AG09309 (cell line): ENCODE measurements at regions not wholly inside any gene's neighbourhood (a gene's known extent, or its start where the extent isn't known, plus 50 kb on each side); places are given as distances from the start of the nearest gene placed in this dataset.

ENCODE experiments used
- DNase-seq: peaks from one replicate; pipeline ENCODE4 v3.0.0-alpha.2; 2010; ENCODE audit warnings: low read depth
- H3K4me3 ChIP-seq: 2 replicates; pipeline ENCODE4 v1.5.1; 2011; ENCODE audit warnings: mild to moderate bottlenecking, low read depth, low read length, moderate library complexity; ENCODE audit not compliant: control insufficient read depth
- CTCF ChIP-seq: IDR thresholded peaks from 2 replicates; pipeline ENCODE4 v1.5.1; 2011; ENCODE audit warnings: mild to moderate bottlenecking, low read depth, low read length, inconsistent platforms; ENCODE audit not compliant: insufficient read depth, control insufficient read depth; ENCODE audit errors: missing control alignments

GRCh38 chr4:30939069-30939468 is 218.9 kb downstream of the PCDH7 start:
- no peak for DNase-seq

GRCh38 chr4:30939684-30940083 is 219.5 kb downstream of the PCDH7 start:
- DNase-seq: no peak
- no peak overlapping the region for H3K4me3 ChIP-seq
- no peak for TF ChIP-seq CTCF

More at GRCh38 chr4:30939069-30939468, 218.9 kb downstream of the PCDH7 start:
- H3K4me3 ChIP-seq: no peak overlapping the region
- no peak for TF ChIP-seq CTCF

- DNase-seq: no peak
- TF ChIP-seq CTCF: no peak
- no peak overlapping the region for H3K4me3 ChIP-seq
These were observed 221.5 kb downstream of the PCDH7 start for GRCh38 chr4:30941641-30942040.

- TF ChIP-seq CTCF: no peak
- no peak for DNase-seq
- H3K4me3 ChIP-seq: no peak overlapping the region
These were observed 223.2 kb downstream of the PCDH7 start for GRCh38 chr4:30943356-30943755.

- H3K4me3 ChIP-seq: no peak overlapping the region
- DNase-seq: no peak
- no peak for TF ChIP-seq CTCF
These were observed 225.4 kb downstream of the PCDH7 start for GRCh38 chr4:30945586-30945985.

GRCh38 chr4:30946288-30946687 is 226.1 kb downstream of the PCDH7 start:
- no peak for TF ChIP-seq CTCF
- no peak overlapping the region for H3K4me3 ChIP-seq
- no peak for DNase-seq

- no peak for TF ChIP-seq CTCF
- DNase-seq: peak; percentile 44
- no peak overlapping the region for H3K4me3 ChIP-seq
These were observed 228.5 kb downstream of the PCDH7 start for GRCh38 chr4:30948653-30949052.
